Uterus (tissue), 3 donors: ENCODE measurements at regions not wholly inside any gene's neighbourhood (a gene's known extent, or its start where the extent isn't known, plus 50 kb on each side); places are given as distances from the start of the nearest gene placed in this dataset.
A peak's percentile ranks its signal among the peaks of the same experiment; 100 is the strongest.

Experiments used
- DNase-seq, 2 donors: peaks; one replicate each; pipeline ENCODE4 v3.0.0-alpha.2; 2019 to 2020
- H3K27ac ChIP-seq, 2 donors: fragments of 200-600 bp; sonication (generic); 1 replicate in 1 of 2; 2 replicates in 1 of 2; pipeline ENCODE4 v1.5.1; 2016 to 2018
- H3K27me3 ChIP-seq, 2 donors: fragments of 200-600 bp; sonication (generic); one replicate each; pipeline ENCODE4 v1.5.1; 2018 to 2019; ENCODE audit warnings: control low read depth in 1 of 2
- H3K36me3 ChIP-seq, 2 donors: fragments of 200-600 bp; sonication (generic); one replicate each; pipeline ENCODE4 v1.5.1; 2019; ENCODE audit warnings: control low read depth in 1 of 2
- H3K4me1 ChIP-seq, 2 donors: fragments of 200-600 bp; sonication (generic); one replicate each; pipeline ENCODE4 v1.5.1; 2018 to 2019; ENCODE audit warnings: control low read depth in 1 of 2
- H3K4me3 ChIP-seq, 2 donors: fragments of 200-600 bp; sonication (generic); 1 replicate in 1 of 2; 2 replicates in 1 of 2; pipeline ENCODE4 v1.5.1; 2018 to 2019; ENCODE audit warnings: mild to moderate bottlenecking in 1 of 2
- H3K9me3 ChIP-seq, 2 donors: fragments of 200-600 bp; sonication (generic); one replicate each; pipeline ENCODE4 v1.5.1; 2019; ENCODE audit warnings: control low read depth in 1 of 2
- POLR2A ChIP-seq, 2 donors: fragments of 450-650 bp; IDR thresholded peaks; one replicate each; pipeline ENCODE4 v1.6.1; 2016; ENCODE audit warnings: antibody characterized with exemption in 2 of 2, mild to moderate bottlenecking in 1 of 2, moderate library complexity in 1 of 2
- intact Hi-C: fragments of 100-400 bp; cut with DNase I; formaldehyde crosslinking; loops from one replicate; pipeline ENCODE4 v1.15.1; 2023; ENCODE audit warnings: low total_unique reads
- TF ChIP-seq, protein P1 (sequence below), 4 experiments: fragments of 200-600 bp in 2 of 4; fragments of 450-650 bp in 2 of 4; sonication (generic) in 2 of 4; IDR thresholded peaks; one replicate each; pipeline ENCODE4 v1.5.1; 2016 to 2019; ENCODE audit warnings: antibody characterized with exemption in 4 of 4, mild to moderate bottlenecking in 2 of 4, moderate library complexity in 1 of 4
- donor health status: DM: yes; HTN: yes; CAD: no.

DNA sequence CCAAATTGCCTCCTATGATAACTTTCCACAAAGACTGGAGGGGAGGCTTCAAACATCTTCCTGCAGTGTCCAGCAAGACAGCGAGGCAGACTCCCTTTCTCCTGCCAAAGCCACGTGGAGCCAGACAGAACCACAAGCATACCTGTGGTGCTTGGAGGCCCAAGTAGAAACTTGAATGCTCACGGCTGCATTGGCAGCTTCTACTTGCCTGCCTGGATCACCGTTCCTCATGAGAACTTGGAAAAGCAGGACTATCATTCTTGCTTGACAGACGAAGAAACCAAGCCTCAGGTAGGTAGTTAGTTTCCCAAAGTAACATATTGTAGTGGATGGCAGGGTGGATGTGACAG is 216.3 kb upstream of the SFRP2 start:
- no peaks in the 10 kb centered on the region for H3K9me3 ChIP-seq
- H3K27me3 ChIP-seq: no peaks in the 10 kb centered on the region
- no peaks in the 10 kb centered on the region for H3K36me3 ChIP-seq
- no peak for DNase-seq
- H3K4me1 ChIP-seq: no peaks in the 10 kb centered on the region
- TF ChIP-seq POLR2A (IDR thresholded peaks at IDR 0.05): no peak
- TF ChIP-seq, protein P1, sequence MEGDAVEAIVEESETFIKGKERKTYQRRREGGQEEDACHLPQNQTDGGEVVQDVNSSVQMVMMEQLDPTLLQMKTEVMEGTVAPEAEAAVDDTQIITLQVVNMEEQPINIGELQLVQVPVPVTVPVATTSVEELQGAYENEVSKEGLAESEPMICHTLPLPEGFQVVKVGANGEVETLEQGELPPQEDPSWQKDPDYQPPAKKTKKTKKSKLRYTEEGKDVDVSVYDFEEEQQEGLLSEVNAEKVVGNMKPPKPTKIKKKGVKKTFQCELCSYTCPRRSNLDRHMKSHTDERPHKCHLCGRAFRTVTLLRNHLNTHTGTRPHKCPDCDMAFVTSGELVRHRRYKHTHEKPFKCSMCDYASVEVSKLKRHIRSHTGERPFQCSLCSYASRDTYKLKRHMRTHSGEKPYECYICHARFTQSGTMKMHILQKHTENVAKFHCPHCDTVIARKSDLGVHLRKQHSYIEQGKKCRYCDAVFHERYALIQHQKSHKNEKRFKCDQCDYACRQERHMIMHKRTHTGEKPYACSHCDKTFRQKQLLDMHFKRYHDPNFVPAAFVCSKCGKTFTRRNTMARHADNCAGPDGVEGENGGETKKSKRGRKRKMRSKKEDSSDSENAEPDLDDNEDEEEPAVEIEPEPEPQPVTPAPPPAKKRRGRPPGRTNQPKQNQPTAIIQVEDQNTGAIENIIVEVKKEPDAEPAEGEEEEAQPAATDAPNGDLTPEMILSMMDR (IDR thresholded peaks at IDR 0.05): no peak
- peak overlapping the region; percentile 47 to 49 for H3K27ac ChIP-seq
- intact Hi-C loops: no loop called here
- no peak overlapping the region for H3K4me3 ChIP-seq

DNA sequence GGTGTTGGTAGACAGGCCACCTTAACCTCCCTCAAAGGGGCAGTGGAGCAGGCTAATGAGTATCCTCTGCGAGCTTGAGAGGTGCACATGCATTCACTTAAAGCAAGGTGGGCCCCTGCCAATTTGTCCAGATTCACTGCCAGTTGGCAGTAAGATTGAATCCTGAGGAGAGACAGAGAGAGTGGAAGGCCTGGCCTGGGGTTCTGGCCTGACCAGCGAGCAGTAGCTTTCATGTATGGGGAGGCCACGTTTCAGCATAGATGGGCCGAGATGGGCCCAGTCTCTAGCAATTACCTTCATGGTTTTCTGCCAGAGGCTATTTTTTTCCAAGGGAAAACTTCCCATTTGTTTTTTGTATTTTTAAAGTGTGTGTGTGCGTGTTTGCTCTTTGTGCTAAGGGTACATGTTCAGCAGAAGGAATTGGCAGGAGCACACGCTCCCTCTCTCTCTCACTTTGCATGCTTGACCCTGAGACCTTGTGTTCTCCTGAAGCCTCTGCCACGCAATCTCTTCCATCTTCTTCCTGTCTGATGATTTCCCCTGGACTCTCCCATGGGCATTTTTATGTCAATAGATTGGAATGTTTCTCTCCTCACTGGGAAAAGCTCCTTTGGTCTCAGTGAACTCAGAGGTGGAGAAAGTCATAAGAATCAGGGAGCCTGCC is 215.8 kb upstream of the SFRP2 start:
- H3K36me3 ChIP-seq: no peaks in the 10 kb centered on the region
- H3K27me3 ChIP-seq: no peaks in the 10 kb centered on the region
- H3K4me3 ChIP-seq: no peak overlapping the region
- intact Hi-C loops: no loop called here
- H3K9me3 ChIP-seq: no peaks in the 10 kb centered on the region
- TF ChIP-seq, protein P1 (IDR thresholded peaks at IDR 0.05): no peak
- TF ChIP-seq POLR2A (IDR thresholded peaks at IDR 0.05): no peak
- no peaks in the 10 kb centered on the region for H3K4me1 ChIP-seq
- peak overlapping the region; percentile 47 to 49 for H3K27ac ChIP-seq
- DNase-seq: peak; percentile 63 to 69

DNA sequence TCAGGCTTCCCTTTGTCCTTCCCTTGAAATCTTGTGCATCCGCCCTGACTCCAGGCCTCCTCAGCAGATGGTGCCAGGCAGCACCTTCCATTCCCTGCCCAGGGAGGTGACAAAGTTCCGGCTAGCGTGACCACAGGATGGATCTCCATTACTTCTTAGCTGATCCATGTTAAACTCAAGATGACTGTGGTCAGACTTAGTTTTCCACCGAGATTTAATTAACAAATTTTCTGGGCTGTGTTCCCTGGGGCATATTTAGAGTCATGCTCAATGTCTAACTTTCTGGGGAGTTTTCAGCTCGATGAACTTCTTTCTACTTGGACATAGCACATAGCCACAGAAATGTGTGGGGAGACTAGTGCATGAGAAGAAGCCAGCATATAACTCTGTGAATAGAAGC is 215.1 kb upstream of the SFRP2 start:
- Histone ChIP-seq H3K4me3 (no peak overlapping the region), H3K27me3 (no peaks in the 10 kb centered on the region), H3K4me1 (no peaks in the 10 kb centered on the region), H3K36me3 (no peaks in the 10 kb centered on the region), H3K9me3 (no peaks in the 10 kb centered on the region), H3K27ac (peak overlapping the region in 1 of 2 donors; percentile 49)
- intact Hi-C loops: no loop called here
- no peak for DNase-seq
- no peak for TF ChIP-seq POLR2A (IDR thresholded peaks at IDR 0.05)
- TF ChIP-seq, protein P1 (IDR thresholded peaks at IDR 0.05): no peak

DNA sequence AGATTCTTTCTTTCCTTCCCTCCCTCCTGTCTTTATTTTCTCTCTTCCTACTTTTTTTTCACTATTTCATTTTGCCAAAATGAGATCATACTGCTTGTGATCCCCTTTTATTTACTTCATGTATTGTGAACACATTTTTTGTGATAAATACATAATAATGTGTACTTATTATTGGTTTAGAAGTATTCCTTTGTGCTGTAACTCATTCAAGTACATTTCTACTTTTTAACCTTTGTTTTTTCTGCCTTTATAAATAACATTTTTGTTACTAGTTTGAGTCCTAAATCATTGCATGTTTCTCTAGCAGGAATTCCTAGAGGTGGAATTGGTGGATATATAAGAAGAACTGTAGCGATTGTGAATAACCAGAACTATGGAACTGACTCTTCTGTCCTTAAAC is 214.5 kb upstream of the SFRP2 start:
- no peak for DNase-seq
- Histone ChIP-seq H3K9me3 (no peaks in the 10 kb centered on the region), H3K27ac (no peak overlapping the region), H3K36me3 (no peaks in the 10 kb centered on the region), H3K27me3 (no peaks in the 10 kb centered on the region), H3K4me1 (no peaks in the 10 kb centered on the region), H3K4me3 (no peak overlapping the region)
- TF ChIP-seq POLR2A (IDR thresholded peaks at IDR 0.05): no peak
- TF ChIP-seq, protein P1 (IDR thresholded peaks at IDR 0.05): no peak
- intact Hi-C loops: no loop called here

DNA sequence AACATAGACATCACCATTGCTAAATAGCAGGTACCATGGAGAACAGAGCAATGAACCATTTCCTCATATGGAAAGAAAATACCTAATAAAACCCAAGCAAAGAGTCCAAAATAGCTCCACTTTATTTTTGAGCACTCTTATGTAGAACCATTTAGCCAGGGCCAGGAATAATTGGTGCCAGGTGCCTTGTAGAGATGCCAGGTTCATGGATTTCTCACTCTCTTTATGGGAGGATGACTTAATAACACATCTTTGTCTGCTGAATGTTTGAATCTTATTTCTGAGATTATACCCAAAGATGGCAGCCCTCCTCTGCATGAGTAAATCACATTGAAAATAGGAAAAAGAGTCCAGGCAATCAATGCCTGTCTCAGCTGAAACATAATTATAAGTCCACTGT is 212.3 kb upstream of the SFRP2 start:
- Histone ChIP-seq H3K27ac (no peak overlapping the region), H3K4me1 (no peaks in the 10 kb centered on the region), H3K4me3 (no peak overlapping the region), H3K9me3 (no peaks in the 10 kb centered on the region), H3K36me3 (no peaks in the 10 kb centered on the region), H3K27me3 (no peaks in the 10 kb centered on the region)
- intact Hi-C loops: no loop called here
- DNase-seq: no peak
- TF ChIP-seq, protein P1 (IDR thresholded peaks at IDR 0.05): no peak
- no peak for TF ChIP-seq POLR2A (IDR thresholded peaks at IDR 0.05)
